Neuron (in vitro differentiated cells): ENCODE measurements at regions not wholly inside any gene's neighbourhood (a gene's known extent, or its start where the extent isn't known, plus 50 kb on each side); places are given as distances from the start of the nearest gene placed in this dataset.
"Not testable (repeated sequence)": the region's sequence is repeated elsewhere in the genome, so short reads cannot be mapped to it uniquely, and the experiment has no call there.

Experiments used
- H2AFZ ChIP-seq: one replicate; pipeline ENCODE4 v1.6.1; 2013; ENCODE audit warnings: low read depth, mild to moderate bottlenecking, inconsistent platforms, low read length, moderate library complexity
- H3K27me3 ChIP-seq: one replicate; pipeline ENCODE4 v1.6.1; 2013; ENCODE audit warnings: low read length; ENCODE audit not compliant: insufficient read depth
- H3K36me3 ChIP-seq: one replicate; pipeline ENCODE4 v1.6.1; 2013; ENCODE audit warnings: low read length; ENCODE audit not compliant: insufficient read depth
- H3K4me1 ChIP-seq: one replicate; pipeline ENCODE4 v1.6.1; 2013; ENCODE audit warnings: low read length; ENCODE audit not compliant: insufficient read depth
- H3K4me3 ChIP-seq: 2 replicates; pipeline ENCODE4 v1.5.1; 2013; ENCODE audit warnings: mild to moderate bottlenecking, low read length, moderate library complexity
- H3K9me3 ChIP-seq: one replicate; pipeline ENCODE4 v1.6.1; 2013; ENCODE audit warnings: low read length

DNA sequence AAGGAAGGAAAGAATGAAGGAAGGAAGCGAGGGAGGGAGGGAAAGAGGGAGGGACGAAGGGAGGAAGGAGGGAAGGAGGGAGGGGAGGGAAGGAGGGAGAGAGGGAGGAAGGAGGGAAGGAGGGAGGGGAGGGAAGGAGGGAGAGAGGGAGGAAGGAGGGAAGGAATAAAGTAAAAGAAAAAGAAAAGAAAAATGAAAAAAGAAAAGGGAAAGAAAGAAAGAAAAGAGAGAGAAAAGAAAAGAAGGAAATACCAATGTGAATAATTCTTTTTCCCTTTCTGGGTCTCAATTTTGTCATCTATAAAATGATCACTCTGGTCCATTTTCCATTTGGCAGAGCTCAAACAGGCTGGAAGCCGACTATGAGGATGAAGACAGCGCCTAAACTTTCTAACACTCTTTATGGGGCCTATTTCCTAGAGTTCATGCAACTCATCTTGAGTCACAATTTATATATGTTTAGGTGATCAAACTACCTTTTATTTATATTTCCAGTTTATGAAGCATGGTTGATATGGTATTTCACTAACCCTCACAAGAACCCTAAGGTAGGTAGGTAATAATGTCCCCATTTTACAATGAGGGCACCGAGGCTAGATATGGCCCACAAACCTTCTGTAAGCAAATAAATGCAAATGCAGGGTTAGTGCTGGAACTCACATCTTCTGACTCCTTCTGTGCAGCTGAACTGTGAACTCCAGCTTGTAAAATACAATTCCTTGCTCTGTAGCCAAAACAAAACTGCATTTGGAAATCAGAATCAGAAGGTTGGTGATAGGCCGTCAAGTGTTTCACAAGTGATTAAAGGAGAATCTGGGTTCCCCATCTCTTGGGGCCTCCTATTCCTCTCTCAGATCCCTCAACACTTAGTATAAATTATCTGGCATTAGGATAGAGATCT, 434.3 kb downstream of the ETS1 start:
- Histone ChIP-seq H3K9me3 (no peaks in the 10 kb centered on the region), H2AFZ (no peak overlapping the region), H3K4me1 (peaks cover 14% of the 10 kb centered on the region), H3K4me3 (no peak overlapping the region), H3K27me3 (no peaks in the 10 kb centered on the region), H3K36me3 (no peaks in the 10 kb centered on the region)

DNA sequence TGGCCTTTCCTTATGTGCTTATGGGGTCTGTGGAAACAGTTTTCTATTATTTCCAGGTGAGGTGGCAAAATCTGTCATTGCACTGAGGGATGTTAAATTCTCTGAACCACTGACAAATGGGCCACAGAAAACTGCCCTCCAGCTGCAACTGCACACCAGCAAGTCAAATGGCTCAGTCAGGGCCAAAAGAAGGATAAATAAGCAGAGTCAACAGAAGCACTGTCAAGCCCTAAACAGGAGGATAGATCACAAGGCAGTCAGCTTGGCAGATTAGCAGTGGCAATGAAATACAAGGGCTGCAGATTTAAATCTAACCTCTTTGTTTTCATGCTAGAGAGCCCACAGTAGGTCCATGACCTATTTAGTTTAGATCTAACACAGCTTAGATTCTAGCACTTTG, 435.6 kb downstream of the ETS1 start:
- H3K27me3 ChIP-seq = no peaks in the 10 kb centered on the region
- no peaks in the 10 kb centered on the region for H3K36me3 ChIP-seq
- no peak overlapping the region for H3K4me3 ChIP-seq
- H3K4me1 ChIP-seq = peaks cover 7% of the 10 kb centered on the region
- H3K9me3 ChIP-seq = no peaks in the 10 kb centered on the region
- H2AFZ ChIP-seq = no peak overlapping the region

GRCh38 chr11:128151338-128151737, 436.0 kb downstream of the ETS1 start:
- no peak overlapping the region for H2AFZ ChIP-seq
- no peak overlapping the region for H3K4me3 ChIP-seq
- H3K9me3 ChIP-seq = no peaks in the 10 kb centered on the region
- no peaks in the 10 kb centered on the region for H3K36me3 ChIP-seq
- no peaks in the 10 kb centered on the region for H3K27me3 ChIP-seq
- peaks cover 6% of the 10 kb centered on the region for H3K4me1 ChIP-seq

DNA sequence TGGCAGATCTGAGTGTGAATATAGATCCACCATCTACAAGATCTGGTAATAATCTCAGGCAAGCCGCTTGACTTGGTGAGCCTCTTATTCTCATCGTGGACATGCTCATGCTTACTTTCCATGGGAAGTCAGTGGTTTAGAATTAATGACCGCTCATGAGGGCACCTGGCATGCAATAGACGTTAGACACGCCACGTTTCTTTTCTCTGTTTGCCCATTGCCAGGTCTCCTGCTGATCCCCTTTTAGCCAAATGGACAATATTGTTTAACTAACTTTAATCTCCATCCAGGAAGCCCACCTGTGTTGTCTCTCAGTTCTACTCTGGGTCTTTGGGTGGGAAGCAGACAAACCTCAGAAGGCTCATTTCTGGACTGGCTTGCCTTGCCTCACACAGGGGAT, 439.1 kb downstream of the ETS1 start:
- H3K4me3 ChIP-seq = no peak overlapping the region
- no peaks in the 10 kb centered on the region for H3K36me3 ChIP-seq
- H3K27me3 ChIP-seq = no peaks in the 10 kb centered on the region
- no peak overlapping the region for H2AFZ ChIP-seq
- no peaks in the 10 kb centered on the region for H3K9me3 ChIP-seq
- no peaks in the 10 kb centered on the region for H3K4me1 ChIP-seq

GRCh38 chr11:128146926-128147605, 440.3 kb downstream of the ETS1 start:
- Histone ChIP-seq H3K4me3 (no peak overlapping the region), H3K9me3 (no peaks in the 10 kb centered on the region), H2AFZ (no peak overlapping the region), H3K27me3 (no peaks in the 10 kb centered on the region), H3K36me3 (no peaks in the 10 kb centered on the region), H3K4me1 (no peaks in the 10 kb centered on the region)

DNA sequence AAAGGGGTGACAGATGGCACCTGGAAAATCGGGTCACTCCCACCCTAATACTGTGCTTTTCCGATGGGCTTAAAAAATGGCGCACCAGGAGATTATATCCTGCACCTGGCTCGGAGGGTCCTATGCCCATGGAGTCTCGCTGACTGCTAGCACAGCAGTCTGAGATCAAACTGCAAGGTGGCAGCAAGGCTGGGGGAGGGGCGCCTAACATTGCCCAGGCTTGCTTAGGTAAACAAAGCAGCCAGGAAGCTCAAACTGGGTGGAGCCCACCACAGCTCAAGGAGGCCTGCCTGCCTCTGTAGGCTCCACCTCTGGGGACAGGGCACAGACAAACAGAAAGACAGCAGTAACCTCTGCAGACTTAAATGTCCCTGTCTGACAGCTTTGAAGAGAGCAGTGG, 447.1 kb downstream of the ETS1 start:
- H3K9me3 ChIP-seq, H3K4me3 ChIP-seq, H3K36me3 ChIP-seq, H3K27me3 ChIP-seq, H3K4me1 ChIP-seq, H2AFZ ChIP-seq: not testable (repeated sequence)

DNA sequence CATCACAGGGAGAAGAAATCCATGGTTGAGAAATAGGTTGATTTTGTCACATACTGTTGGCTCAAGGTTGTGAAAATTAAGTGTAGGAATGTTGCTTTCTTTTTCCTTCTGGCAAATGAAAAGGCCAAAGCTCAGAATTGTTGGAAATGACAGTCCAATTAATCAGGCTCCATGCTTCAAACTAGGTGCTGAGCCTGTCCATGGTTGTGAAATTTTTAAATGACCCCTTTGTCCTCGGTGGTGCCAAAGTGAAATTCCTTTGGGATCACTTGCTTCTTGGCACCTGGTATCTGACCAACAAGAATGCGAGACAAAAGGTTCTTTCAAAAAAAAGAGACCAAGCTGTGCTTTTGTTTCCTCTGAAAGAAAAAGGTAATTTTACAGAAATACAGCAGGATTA, 451.9 kb downstream of the ETS1 start:
- peaks cover 7% of the 10 kb centered on the region for H3K4me1 ChIP-seq
- H3K9me3 ChIP-seq = no peaks in the 10 kb centered on the region
- no peak overlapping the region for H3K4me3 ChIP-seq
- no peaks in the 10 kb centered on the region for H3K36me3 ChIP-seq
- no peaks in the 10 kb centered on the region for H3K27me3 ChIP-seq
- no peak overlapping the region for H2AFZ ChIP-seq

DNA sequence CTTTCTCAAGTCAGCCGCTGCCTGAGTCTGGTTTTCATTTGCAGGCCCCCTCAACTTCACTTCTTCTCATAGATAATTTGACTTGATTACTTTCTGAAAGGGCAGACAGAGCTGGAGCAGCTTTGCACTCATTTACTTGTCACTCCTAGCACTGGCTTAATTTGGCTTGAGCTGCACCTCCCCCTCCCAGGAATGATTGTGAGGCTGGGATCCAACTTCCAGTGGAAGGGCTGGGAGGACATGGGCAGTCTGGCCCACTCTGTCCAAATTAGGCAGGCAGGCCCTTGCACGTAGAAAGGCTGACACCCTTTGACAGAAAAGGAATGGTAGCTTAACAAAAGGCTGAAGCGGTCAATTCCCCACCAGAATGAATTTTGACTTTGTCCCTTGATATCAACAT, 453.9 kb downstream of the ETS1 start:
- H3K9me3 ChIP-seq = no peaks in the 10 kb centered on the region

DNA sequence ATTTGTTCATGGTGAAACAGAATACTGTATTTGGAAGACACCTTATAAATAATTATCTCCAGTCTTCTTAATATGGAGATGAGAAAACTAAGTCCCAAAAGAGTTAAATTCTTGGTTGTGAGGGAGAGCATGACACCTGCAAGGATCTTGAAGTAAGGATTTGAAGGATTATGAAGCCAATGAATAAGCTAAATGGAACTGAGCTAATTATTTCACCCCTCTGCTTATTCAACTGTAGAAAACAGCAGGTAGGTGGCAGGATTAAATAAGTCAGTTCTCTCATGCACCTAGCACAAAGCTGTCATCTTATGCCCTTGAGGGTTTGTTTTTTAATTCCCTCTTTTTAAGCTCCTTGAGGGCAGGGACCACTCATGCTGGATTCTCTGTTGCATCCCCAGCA, 457.3 kb downstream of the ETS1 start:
- Histone ChIP-seq H3K4me3 (no peak overlapping the region), H2AFZ (no peak overlapping the region)

More for the DNA sequence above, 453.9 kb downstream of the ETS1 start:
- no peaks in the 10 kb centered on the region for H3K36me3 ChIP-seq
- H3K27me3 ChIP-seq = no peaks in the 10 kb centered on the region
- H3K4me3 ChIP-seq = no peak overlapping the region
- no peak overlapping the region for H2AFZ ChIP-seq
- H3K4me1 ChIP-seq = peaks cover 7% of the 10 kb centered on the region

GRCh38 chr11:128125723-128126122, 461.6 kb downstream of the ETS1 start:
- Histone ChIP-seq H3K36me3 (no peaks in the 10 kb centered on the region), H3K27me3 (no peaks in the 10 kb centered on the region), H3K4me3 (no peak overlapping the region), H3K9me3 (no peaks in the 10 kb centered on the region), H3K4me1 (no peaks in the 10 kb centered on the region), H2AFZ (no peak overlapping the region)

More for the DNA sequence above, 457.3 kb downstream of the ETS1 start:
- H3K27me3 ChIP-seq = no peaks in the 10 kb centered on the region
- no peaks in the 10 kb centered on the region for H3K9me3 ChIP-seq
- H3K4me1 ChIP-seq = peaks cover under 1% of the 10 kb centered on the region
- H3K36me3 ChIP-seq = no peaks in the 10 kb centered on the region

DNA sequence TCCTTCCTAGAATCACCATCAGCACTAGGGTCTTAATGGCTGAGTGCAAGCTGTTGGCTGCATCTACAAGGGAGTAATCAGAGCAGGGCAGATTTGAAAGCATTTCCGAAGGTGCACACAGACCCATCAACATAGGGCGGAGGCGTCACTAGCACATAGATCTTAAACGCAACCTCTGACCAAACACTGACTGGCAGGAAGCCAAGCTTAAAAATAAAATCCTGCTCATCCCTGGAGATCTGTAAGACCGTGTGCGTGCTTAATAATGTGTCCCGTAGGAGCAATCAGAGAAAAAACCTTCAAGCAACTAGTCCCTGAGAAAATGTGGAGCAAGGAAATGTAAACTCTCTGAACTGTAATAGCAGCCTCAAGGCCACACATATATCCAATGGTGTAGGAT, 470.5 kb downstream of the ETS1 start:
- Histone ChIP-seq H3K4me3 (no peak overlapping the region), H3K27me3 (no peaks in the 10 kb centered on the region), H3K36me3 (no peaks in the 10 kb centered on the region), H3K9me3 (no peaks in the 10 kb centered on the region), H2AFZ (no peak overlapping the region), H3K4me1 (no peaks in the 10 kb centered on the region)

DNA sequence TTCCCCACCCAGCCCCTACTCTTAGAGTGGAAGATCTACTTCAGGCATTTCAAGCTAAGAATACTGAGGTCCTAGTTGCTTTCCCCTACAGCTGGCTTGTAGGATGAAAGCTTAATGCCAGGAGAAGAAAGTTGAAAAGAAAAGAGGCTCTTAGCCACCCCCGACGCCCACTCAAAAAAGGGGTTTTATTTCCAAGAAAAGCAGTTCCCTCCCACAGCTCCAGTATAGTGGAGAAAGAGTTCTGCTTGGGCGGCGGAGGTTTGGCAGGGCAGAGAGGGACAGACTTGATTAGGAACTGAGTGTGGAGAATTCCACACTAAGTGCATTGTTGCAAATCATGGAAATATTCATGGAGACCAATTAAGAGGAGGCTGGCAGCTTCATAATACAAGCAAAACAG, 470.9 kb downstream of the ETS1 start:
- Histone ChIP-seq H2AFZ (no peak overlapping the region), H3K9me3 (no peaks in the 10 kb centered on the region), H3K4me1 (no peaks in the 10 kb centered on the region), H3K36me3 (no peaks in the 10 kb centered on the region), H3K4me3 (no peak overlapping the region), H3K27me3 (no peaks in the 10 kb centered on the region)

DNA sequence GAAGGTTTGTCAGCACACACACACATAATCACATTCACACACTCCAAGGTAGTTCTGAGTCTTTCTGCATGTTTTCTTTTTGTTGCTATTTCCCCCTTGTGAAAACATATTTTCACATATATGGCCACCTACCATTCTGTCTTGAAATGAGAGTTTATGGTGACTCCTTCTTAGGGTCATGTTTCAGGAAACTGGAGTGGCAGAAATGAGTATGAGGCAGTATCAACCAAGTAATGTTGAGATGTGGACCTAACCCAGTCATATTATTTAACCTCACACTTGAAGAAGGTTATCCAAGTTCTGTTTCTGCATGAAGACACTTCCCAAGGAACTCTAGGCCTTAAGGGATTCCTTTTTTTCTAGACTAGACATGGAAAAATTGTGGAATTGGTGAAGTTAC, 481.4 kb downstream of the ETS1 start:
- Histone ChIP-seq H3K4me1 (no peaks in the 10 kb centered on the region), H3K9me3 (no peaks in the 10 kb centered on the region), H3K27me3 (no peaks in the 10 kb centered on the region), H2AFZ (no peak overlapping the region), H3K4me3 (no peak overlapping the region), H3K36me3 (no peaks in the 10 kb centered on the region)
